Amygdala (tissue), 56 donors: ENCODE measurements at regions not wholly inside any gene's neighbourhood (a gene's known extent, or its start where the extent isn't known, plus 50 kb on each side); places are given as distances from the start of the nearest gene placed in this dataset.
"Not testable (repeated sequence)": the region's sequence is repeated elsewhere in the genome, so short reads cannot be mapped to it uniquely, and the experiment has no call there.

ENCODE experiments used
- DNase-seq, 56 donors: peaks; one replicate each; lab custom pipeline; 2025; lab: John Stamatoyannopoulos, UW

- no peak for DNase-seq
Observed at GRCh38 chr12:127170226-127171180, 1096.5 kb upstream of the TMEM132C start.

- no peak for DNase-seq
Observed at GRCh38 chr12:127172861-127173260, 1094.1 kb upstream of the TMEM132C start.

- not testable (repeated sequence) for DNase-seq
Observed at GRCh38 chr12:127173971-127174370, 1093.0 kb upstream of the TMEM132C start.

- no peak for DNase-seq
Observed at GRCh38 chr12:127174881-127175280, 1092.1 kb upstream of the TMEM132C start.

- no peak for DNase-seq
Observed at GRCh38 chr12:127175361-127175760, 1091.6 kb upstream of the TMEM132C start.

- DNase-seq: no peak
Observed at GRCh38 chr12:127176804-127177203, 1090.2 kb upstream of the TMEM132C start.

- no peak for DNase-seq
Observed at GRCh38 chr12:127178052-127178451, 1088.9 kb upstream of the TMEM132C start.

- no peak for DNase-seq
Observed at GRCh38 chr12:127178463-127178862, 1088.5 kb upstream of the TMEM132C start.

GRCh38 chr12:127179176-127179575 lies 1087.8 kb upstream of the TMEM132C start:
- no peak for DNase-seq

- DNase-seq: no peak
Observed at GRCh38 chr12:127182018-127182417, 1085.0 kb upstream of the TMEM132C start.

- DNase-seq: no peak
Observed at GRCh38 chr12:127189992-127190391, 1077.0 kb upstream of the TMEM132C start.

GRCh38 chr12:127191129-127191528 lies 1075.8 kb upstream of the TMEM132C start:
- no peak for DNase-seq

GRCh38 chr12:127192391-127192790 lies 1074.6 kb upstream of the TMEM132C start:
- DNase-seq: no peak

GRCh38 chr12:127193341-127193740 lies 1073.6 kb upstream of the TMEM132C start:
- DNase-seq: no peak

GRCh38 chr12:127194176-127194575 lies 1072.8 kb upstream of the TMEM132C start:
- DNase-seq: no peak

- DNase-seq: no peak
Observed at GRCh38 chr12:127205781-127206555, 1061.0 kb upstream of the TMEM132C start.

- no peak for DNase-seq
Observed at GRCh38 chr12:127209318-127209717, 1057.7 kb upstream of the TMEM132C start.

- no peak for DNase-seq
Observed at GRCh38 chr12:127214186-127214585, 1052.8 kb upstream of the TMEM132C start.

- DNase-seq: no peak
Observed at GRCh38 chr12:127223011-127223410, 1044.0 kb upstream of the TMEM132C start.

GRCh38 chr12:127223731-127224130 lies 1043.2 kb upstream of the TMEM132C start:
- no peak for DNase-seq

GRCh38 chr12:127230843-127231260 lies 1036.1 kb upstream of the TMEM132C start:
- no peak for DNase-seq
